NCI-H82 treated with DMSO at 0.1 percent for 48 hours (cell line): ENCODE measurements at regions not wholly inside any gene's neighbourhood (a gene's known extent, or its start where the extent isn't known, plus 50 kb on each side); places are given as distances from the start of the nearest gene placed in this dataset.

Experiments used
- DNase-seq: peaks from one replicate; lab custom pipeline; 2025; ENCODE audit not compliant: unreplicated experiment; lab: John Stamatoyannopoulos, UW

DNA sequence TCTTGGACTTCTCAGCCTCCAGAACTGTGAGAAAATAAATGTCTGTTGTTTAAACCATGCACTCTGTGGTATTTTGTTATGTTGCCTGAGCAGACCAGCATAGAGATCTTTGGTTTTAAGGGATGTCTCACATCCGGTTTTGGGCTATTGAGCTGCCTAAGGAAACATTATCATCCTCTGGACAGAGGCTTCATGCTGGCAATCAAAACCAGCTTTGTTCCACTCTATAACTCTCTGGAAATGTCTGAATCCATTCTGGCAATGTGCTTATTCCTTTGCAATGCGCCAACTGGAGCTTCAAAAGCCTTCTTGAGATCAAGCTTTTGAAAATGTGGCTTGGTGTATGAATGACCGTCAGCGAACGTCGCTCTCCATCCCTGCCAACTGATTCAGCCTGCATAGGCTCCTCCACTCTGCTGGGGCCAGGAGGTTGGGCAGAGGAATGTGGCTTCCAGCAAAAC, 183.6 kb upstream of the MGAT5 start:
- no peak for DNase-seq

DNA sequence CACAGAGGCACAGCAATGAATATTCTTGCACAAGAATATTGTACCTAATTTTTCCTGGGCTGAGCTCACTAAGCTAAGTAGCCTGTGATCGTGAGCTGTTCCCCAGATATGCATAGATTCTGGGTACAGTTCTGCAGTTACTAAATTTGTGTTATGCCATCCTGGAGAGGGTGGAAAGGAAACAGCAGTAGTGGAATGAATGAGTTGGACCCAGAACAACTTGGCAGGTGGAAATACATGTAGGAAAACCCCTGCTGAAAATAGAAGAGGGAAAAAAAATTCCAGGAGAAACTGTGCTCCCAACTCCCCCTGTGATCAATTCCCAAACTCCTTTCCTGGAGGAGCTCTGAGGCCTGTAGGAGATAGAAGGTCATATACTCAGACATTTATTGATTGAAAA, 181.5 kb upstream of the MGAT5 start:
- no peak for DNase-seq

DNA sequence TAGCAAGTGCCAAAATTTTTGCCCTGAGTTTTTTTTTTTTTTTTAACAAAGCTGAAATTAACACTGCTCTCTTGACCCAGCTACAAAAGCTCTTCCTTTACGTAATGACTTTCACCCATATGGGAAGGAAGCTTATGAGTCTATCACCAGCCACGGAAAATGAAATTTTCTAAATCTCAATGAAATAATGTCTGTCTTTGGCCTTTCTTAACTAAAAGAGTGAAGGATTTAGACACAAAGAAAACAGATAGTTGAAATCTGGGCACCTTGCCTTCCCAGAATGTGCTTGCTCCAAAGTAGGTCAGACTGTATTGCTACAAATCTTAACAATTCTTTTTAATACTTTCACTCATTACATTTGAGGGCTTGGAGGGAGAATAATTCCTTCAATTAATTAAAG, 180.8 kb upstream of the MGAT5 start:
- DNase-seq, result no peak

DNA sequence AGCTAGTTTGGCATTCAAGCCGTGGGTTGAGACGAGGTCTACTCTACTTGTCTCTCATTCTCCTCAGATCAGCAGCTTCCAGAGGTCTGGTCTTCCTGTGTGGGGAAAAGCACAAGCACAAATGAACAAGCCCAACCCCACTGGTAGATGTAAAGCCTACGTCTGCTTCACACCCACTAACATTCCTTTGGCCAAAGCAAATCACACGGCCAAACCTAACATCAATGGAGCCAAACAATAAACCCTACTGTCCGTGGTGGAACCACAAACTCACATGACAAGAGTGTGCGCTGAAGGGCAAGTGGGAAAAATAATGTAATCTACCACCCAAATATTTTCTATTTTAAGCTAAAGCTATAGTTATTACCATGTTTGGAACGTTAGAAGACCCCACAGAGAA, 179.3 kb upstream of the MGAT5 start:
- DNase-seq, result no peak

DNA sequence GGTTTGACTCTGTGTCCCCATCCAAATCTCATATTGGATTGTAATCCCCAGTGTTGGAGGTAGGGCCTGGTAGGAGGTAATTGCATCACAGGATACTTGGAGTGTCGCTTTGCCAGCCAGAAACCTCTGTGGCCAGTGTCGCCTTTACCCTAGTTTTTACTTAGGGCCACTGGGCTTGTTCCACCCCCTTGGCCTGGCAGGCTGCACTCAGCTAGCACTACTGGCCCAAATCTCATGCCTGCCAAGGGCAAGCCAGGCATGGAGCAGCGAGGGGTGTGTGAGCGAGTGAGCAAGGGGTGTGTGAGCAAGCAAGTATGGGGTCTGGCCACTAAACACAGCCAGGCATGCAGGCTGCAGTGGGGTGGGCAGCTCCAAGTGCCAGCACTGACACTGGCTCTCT, 178.7 kb upstream of the MGAT5 start:
- no peak for DNase-seq

DNA sequence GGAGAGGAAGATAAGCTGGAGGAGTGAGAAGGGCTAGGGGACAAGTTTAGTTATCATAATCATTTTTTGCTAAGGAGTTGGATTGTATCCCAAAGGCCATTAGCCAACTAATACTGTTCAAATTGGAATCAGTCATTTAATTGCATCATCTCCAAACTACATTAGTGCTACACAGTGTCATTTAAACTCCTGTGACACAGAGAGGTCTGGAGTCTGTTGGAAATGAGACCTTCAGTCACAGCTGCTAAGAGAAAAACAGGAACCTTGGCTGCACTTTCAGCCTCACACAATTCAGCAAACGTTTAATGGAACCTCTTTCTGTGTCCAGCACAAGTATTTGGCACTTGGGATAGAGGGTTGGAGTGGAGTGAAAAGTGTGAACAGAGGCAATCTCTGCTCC, 175.5 kb upstream of the MGAT5 start:
- no peak for DNase-seq

DNA sequence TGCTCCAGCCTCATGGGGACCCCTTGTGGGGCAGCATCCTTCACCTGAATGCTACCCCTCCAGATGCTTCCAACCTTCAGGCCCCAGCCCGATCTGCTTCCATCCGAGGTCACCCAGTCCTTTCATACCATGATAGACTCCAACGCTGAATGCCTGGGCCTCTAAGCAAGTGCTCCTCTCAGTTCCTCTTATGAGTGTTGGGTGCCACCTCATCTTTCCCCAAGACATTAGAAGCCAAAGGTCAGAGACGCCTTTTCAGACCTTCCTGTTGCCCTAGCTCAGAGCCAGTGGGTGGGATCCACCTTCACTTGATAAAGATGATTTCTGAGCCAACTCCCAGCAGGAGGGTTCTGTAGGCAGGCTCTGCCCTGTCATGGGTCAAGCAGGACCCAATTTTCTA, 174.5 kb upstream of the MGAT5 start:
- no peak for DNase-seq

DNA sequence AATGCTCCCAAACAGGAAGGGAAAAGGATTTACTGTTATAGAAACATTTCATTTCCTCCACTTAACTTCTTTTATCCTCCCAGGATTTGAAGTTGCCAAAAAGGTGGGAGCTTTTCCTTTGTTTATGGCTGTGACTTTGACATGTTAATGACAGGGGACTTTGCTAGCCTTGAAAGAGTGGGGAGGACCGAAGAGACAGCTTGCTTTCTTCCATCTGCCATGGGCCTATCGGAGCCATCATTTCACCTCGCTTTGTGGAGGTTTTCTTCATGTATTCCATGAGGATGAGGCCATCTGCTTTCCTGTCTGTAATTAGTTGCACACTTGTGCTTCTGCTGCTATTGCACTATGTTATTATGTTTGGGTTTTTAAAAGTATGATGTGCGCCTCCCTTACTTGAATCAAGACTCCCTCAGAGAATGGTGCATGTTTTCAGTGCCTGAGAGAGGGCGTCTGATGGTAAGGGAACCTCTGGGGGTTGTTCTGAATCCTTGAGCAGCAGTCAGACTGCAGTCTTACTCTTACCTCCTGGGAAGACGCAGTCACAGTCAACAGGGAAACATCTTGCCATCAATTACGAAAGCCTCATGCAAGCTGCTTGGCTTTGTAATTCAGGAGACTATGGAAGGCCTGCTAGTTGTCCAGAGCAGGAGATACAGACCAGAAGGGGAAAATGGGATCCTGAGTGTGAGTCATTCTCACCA, 173.3 kb upstream of the MGAT5 start:
- DNase-seq, result no peak

DNA sequence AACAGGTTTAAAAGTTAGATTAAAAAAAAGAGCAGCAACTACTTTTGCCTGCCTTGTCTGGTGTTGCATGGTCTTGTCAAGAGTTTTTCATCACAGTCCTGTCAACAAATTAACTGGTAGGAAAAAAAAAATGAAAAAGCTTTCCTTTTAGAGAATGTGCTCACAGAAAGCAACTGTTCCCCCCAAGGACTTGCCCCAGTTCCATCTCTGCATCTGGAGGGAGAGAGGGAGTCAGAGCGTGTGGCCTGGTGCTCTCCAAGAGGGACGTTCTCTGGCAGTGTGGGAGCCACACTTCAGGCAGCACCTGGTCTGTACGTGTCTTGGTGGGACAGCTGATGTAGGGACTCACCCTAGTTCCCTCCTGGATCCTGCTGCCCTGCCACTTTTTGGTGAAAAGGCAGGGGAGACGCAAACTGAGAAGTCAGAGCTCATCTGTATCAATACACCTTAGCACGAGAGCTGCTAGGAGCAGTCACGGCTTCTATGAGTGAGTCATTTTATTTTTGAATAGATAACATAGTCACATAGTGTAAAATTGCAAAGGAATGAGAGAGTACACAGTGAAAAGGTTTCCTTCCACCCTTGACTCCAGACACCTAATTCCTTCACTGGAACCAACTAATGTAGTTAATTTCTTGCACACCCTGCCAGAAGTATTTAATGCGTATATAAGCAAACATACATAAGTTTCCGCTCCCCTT, 172.5 kb upstream of the MGAT5 start:
- DNase-seq, result no peak

DNA sequence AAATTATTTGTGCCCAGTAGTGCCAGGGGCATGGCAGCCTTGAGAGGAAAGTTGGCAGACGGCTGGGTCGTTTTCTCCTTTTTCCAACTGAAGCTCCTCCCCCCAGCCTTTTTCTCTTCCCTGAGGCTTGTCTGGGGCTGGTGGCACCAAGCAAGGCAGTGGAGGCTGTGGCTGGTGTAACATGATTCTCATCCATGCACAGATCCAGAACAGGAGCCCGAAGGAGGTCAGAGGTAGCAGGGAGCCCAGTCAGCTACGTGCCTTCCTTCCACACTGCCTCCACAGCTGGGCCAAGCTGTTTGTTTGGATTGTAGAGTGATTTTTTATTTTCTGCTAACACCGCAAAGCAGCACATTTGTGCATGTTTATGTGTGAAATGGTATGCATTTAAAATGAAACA, 170.3 kb upstream of the MGAT5 start:
- no peak for DNase-seq

DNA sequence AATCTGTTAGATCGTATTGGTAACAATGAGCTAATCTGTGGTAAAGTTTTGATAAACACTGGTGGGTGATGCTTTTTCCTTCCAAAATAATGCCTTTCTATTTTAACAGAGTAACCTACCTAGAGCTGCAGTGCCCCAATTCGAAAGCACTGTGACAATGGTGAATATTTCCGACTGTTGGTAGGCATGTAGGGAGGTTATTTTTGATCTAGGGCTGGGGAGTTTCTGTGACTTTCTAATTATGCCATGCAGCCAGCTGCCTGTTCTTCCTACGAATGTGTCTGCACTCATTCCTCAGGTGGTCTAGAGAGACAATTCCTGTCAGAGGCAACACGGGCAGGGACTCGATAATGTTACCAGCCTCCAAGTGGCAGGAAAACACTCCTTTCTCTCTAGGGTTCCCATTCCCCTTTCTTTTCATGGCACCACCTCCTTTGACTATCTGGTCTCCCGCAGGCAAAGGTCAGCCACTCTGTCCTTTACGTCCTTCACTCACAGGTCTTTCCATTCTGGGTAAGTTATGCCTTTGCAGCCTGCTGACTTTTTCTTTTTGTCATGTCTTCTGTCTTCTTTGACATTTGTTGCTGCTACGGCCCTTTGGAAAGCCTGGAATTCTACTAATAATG, 167.2 kb upstream of the MGAT5 start:
- DNase-seq, result no peak

DNA sequence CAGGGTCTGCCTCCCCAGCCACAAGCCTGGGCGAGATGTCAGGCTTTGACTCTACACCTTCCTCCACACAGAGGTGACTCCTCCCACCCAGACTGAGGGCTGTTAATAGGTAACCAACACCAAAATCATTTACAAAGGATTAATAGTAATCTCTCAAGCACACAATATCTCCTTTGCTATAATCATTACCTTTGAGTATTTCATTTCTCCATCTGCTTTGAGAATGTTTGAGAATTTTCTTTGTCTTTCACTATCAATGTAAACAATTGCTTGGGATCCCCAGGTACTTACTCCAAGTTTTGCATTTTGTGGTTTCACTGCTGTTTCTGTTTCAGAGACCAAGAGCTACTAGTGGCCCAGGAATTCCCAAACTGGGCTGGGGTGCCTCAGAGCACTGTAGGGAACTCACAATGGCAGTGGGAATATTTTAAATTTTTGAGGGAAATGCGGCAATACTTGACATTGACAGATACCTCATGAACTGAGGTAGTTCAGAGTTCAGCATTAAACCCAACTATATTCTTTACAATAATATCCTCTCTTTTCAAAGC, 166.4 kb upstream of the MGAT5 start:
- DNase-seq, result no peak

DNA sequence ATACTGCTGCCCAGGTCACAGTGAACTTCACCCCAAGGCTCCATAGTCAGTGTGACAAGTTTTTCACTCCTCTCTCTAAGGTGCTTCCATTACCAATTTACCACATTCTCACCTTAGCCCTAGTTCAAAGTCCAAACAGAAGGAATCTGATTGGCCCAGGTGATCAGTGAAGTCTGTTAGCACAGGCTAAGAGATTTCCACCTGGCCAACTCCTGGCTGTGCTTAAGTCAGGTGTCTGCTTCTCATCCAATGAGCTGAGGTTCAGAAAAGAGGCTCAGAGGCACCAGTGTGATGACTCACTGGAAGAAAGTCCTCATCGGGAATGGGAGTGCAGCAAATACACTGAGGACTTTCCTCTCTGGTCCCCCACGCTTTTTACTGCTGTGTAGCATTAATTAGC, 164.4 kb upstream of the MGAT5 start:
- DNase-seq, result no peak

DNA sequence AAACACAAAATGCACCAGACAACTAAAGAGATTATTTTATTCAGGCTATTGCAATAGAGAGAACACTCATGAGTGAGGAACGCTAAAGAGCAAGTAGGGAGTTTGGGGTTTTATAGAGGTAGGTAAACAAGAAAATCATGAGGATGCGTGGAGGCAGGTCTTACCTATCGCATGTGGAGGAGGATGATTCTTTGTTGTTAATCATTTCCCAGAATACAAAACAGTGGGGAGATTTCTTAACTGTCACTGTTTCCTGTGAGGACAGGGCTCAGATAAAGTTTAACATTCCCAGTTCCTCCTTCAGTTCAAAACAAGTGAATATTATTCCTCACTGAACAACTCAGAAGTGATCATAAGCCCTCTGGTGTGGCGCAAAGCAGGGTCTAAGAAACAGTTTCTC, 156.1 kb upstream of the MGAT5 start:
- no peak for DNase-seq

DNA sequence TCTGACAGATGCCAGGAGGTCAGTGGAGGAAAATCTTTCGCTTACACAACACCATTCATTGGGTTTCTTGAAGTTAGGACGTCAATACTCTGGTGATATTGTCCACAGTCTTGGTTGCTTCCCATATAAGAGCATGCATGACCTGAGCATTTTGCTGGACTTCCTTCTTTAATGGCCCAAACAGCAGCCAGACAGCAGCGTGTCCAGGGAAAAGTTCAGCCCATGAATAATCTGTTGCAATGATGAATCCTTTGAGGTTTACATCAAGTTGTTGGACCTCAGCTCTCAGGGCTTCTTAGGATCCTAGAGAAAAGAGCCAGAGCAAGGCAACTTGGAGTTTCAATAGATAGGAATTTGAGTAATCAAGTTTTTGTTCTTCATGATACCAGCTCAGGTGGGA, 155.6 kb upstream of the MGAT5 start:
- no peak for DNase-seq

DNA sequence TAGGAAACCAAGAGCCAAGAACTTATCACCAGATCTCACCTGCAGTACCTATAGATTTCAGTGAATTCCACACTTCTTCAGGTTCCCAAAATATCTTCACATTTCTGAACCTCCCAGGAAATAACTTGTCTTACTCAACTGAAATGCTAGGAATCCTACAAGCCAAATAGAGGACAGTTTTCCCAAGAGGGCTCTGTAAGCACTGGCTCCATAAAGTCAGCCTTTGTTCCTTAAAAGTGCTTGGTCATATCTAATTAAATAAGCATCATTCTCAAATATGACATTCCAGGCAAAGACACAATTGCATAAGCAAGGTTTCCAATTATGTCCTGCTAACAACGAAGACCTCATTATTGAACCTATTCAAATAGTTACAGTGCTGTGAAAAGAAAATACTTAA, 154.6 kb upstream of the MGAT5 start:
- no peak for DNase-seq

DNA sequence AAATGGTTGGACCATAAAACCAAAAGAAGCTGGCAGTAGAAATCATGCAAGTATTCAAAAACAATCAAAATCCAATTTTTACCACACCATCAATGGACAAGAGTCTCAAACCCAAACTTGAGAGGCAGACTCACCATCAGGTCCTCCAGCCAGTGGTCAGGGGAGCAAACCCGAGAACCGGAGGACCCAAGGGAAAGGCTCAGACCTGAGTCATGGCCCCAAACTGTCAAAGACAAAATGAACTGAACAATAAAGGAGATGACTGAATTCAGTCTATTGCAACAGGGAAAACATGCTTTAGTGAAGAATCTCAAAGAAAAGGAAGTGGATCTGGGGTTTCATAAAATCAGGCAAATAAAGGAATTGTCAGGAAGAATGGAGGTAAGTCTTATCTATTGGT, 150.7 kb upstream of the MGAT5 start:
- DNase-seq, result no peak

DNA sequence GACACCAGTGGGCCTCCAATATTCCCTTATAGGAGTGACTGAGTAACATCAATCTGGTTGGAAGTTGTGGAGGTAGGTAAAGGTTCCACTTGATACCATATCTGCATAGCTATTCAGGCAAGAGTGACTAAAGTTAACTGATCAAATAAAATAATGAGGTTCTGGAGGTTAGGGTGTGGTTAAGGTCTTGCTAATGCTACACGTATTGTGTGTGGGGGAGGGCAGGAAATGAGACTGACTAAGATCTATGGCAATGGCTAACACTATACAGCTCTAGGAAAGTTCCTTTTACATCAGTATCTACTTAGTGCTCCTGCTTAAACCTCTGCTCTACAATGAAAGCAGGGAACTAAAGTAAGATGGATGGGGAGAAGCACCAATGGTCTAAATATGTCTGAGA, 149.1 kb upstream of the MGAT5 start:
- DNase-seq, result no peak

DNA sequence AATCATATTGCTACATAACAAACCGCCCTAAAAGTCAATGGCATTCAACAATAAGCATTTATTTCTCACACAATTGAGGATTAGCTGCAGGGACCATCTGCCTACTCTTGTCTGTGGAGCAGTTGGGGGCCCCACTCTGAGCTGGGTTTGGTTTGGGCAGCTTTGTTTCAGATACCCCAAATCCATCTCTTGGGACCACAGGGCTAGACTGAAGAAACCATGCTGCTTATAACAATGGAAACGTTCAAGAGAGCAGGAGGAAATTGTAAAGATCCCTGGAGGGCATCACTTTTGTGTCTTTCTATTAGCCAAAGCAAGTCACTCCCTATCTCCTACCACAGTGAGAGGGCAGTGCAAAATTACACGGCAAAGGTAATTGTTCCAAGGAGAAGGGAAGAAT, 146.5 kb upstream of the MGAT5 start:
- DNase-seq, result peak; percentile 68

DNA sequence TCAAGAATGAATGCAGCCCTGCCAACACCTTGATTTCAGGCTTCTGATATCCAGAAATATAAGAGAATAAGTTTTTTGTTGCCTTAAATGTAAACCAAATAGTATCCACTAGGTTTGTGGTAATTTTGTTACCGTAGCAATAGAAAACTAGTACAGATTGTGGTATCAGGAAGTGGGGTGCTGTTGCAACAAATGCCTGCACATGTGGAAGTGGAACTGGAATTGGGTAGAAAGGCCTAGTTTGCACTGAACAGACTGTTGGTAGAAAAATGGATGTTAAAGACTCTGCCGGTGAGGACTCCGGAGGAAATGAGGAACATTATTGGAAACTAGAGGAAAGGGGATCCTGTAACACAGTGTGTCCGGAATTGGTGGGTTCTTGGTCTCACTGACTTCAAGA, 145.8 kb upstream of the MGAT5 start:
- DNase-seq, result no peak

DNA sequence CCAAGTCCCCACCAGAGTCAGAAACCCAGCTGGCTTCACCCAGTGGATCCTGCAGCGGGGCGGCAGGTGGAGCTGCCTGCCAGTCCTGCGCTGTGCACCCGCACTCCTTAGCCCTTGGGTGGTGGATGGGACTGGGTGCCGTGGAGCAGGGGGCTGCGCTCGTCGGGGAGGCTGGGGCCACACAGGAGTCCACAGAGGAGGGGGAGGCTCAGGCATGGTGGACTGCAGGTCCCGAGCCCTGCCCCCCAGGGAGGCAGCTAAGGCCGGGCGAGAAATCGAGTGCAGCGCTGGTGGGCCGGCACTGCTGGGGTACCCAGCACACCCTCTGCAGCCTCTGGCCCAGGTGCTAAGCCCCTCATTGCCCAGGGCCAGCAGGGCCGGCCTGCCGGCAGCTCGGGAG, 144.6 kb upstream of the MGAT5 start:
- no peak for DNase-seq

DNA sequence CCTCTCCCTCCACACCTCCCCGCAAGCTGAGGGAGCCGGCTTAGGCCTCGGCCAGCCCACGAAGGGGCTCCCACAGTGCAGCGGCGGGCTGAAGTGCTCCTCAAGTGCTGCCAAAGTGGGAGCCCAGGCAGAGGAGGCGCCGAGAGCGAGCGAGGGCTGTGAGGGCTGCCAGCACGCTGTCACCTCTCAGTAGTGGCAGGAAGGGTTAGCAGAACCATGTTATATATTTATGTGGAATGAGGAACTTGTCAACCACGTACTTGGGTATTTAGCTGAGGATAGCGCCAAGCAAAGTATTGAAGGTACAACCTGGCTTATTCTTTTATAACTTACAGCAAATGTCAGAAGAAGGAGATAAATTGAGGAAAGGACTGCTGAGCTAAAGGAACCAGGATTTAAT, 144.1 kb upstream of the MGAT5 start:
- DNase-seq, result no peak
